ENCODE measurements at regions not wholly inside any gene's neighbourhood (a gene's known extent, or its start where the extent isn't known, plus 50 kb on each side); places are given as distances from the start of the nearest gene placed in this dataset.

- Histone ChIP-seq H3K4me1 (ENCODE audit: control insufficient read depth in 1 of 2, insufficient read depth in 2 of 2, low read length in 2 of 2) (no peaks in the 10 kb centered on the region), H3K79me2 (ENCODE audit: insufficient read depth, low read length) (no peaks in the 10 kb centered on the region), H3K27ac (ENCODE audit: low read depth, low read length) (no peak overlapping the region), H3K27me3 (ENCODE audit: insufficient read depth, low read length) (no peaks in the 10 kb centered on the region), H2AFZ (ENCODE audit: low read depth, low read length, poor library complexity, severe bottlenecking) (no peak overlapping the region), H3K9me3 (ENCODE audit: control insufficient read depth in 1 of 2, insufficient read depth in 1 of 2, low read depth in 1 of 2, low read length in 2 of 2) (peaks cover 3 to 11% of the 10 kb centered on the region in 2 experiments; a peak in 1 of 4 replicates), H3K36me3 (ENCODE audit: control insufficient read depth in 1 of 2, insufficient read depth in 2 of 2, low read length in 2 of 2) (no peaks in the 10 kb centered on the region), H4K20me1 (ENCODE audit: insufficient read depth) (no peaks in the 10 kb centered on the region), H3K4me3 (replicated peaks in 1 of 2; ENCODE audit: low read depth in 1 of 2, low read length in 2 of 2) (no peak overlapping the region), H3K4me2 (ENCODE audit: low read length) (no peak overlapping the region), H3K9me2 (ENCODE audit: insufficient read depth) (no peaks in the 10 kb centered on the region), H3K9ac (ENCODE audit: low read length) (no peak overlapping the region)
- CTCF ChIA-PET, result no interaction called here
- POLR2A ChIA-PET, result no interaction called here
- RAD21 ChIA-PET (ENCODE audit: low non-redundant PET in 1 of 2, low total read pairs in 2 of 2, uncharacterized antibody in 2 of 2, unreplicated experiment in 2 of 2), result no interaction called here
- no TSS peak for BruUV-seq (replicated peaks)
- DNase-seq (ENCODE audit: low read depth, low spot score) (no peak), ATAC-seq (no peak)
- intact Hi-C loops (cut with micrococcal nuclease), result no loop called here
- no peak for TF ChIP-seq ZFX (IDR thresholded peaks at IDR 0.05)
- no peak for TF ChIP-seq EZH2phosphoT487 (IDR thresholded peaks at IDR 0.05; ENCODE audit: borderline replicate concordance)
- TF ChIP-seq YY1 (IDR thresholded peaks at IDR 0.05; ENCODE audit: extremely low read depth, insufficient replicate concordance, low read depth, low read length), result no peak
- no peak for TF ChIP-seq SRF (IDR thresholded peaks at IDR 0.05; ENCODE audit: low read depth)
- no peak for TF ChIP-seq CBX3 (IDR thresholded peaks at IDR 0.05; ENCODE audit: low read depth)
- TF ChIP-seq MAX (IDR thresholded peaks at IDR 0.05), result no peak
Observed at GRCh38 chr3:84308379-84308778, 650.4 kb upstream of the CADM2 start.

- no peak overlapping the region for H3K9ac ChIP-seq (ENCODE audit: low read length)
- TF ChIP-seq SRF (IDR thresholded peaks at IDR 0.05; ENCODE audit: low read depth) (no peak), REST (IDR thresholded peaks at IDR 0.05; ENCODE audit: low read depth) (no peak), SIN3A (IDR thresholded peaks at IDR 0.05; ENCODE audit: low read depth) (no peak), EZH2phosphoT487 (IDR thresholded peaks at IDR 0.05; ENCODE audit: borderline replicate concordance) (no peak), JUND (IDR thresholded peaks at IDR 0.05) (no peak), TCF7L2 (IDR thresholded peaks at IDR 0.05; ENCODE audit: borderline replicate concordance, extremely low read depth, insufficient read depth, insufficient read length) (no peak), POLR2A (IDR thresholded peaks at IDR 0.05; ENCODE audit: borderline replicate concordance, extremely low read depth, insufficient read depth, insufficient read length) (no peak), EZH2 (IDR thresholded peaks at IDR 0.05) (no peak), CBX3 (IDR thresholded peaks at IDR 0.05; ENCODE audit: low read depth) (no peak), SP1 (IDR thresholded peaks at IDR 0.05; ENCODE audit: low read depth) (no peak), MAX (IDR thresholded peaks at IDR 0.05) (no peak), POLR2AphosphoS5 (IDR thresholded peaks at IDR 0.05; ENCODE audit: low read depth, low read length) (no peak), CEBPB (IDR thresholded peaks at IDR 0.05; ENCODE audit: low read depth) (no peak), ATF3 (IDR thresholded peaks at IDR 0.05) (no peak), FOSL1 (IDR thresholded peaks at IDR 0.05; ENCODE audit: low read depth) (no peak)
- no peak overlapping the region for H2AFZ ChIP-seq (ENCODE audit: low read depth, low read length, poor library complexity, severe bottlenecking)
- H3K27ac ChIP-seq (ENCODE audit: low read depth, low read length), result no peak overlapping the region
- H3K27me3 ChIP-seq (ENCODE audit: insufficient read depth, low read length), result no peaks in the 10 kb centered on the region
- H3K79me2 ChIP-seq (ENCODE audit: insufficient read depth, low read length), result no peaks in the 10 kb centered on the region
- no peak overlapping the region for H3K4me3 ChIP-seq (replicated peaks in 1 of 2; ENCODE audit: low read depth in 1 of 2, low read length in 2 of 2)
- ChIA-PET POLR2A (no interaction called here), RAD21 (ENCODE audit: low non-redundant PET in 1 of 2, low total read pairs in 2 of 2, uncharacterized antibody in 2 of 2, unreplicated experiment in 2 of 2) (no interaction called here), CTCF (no interaction called here)
- ATAC-seq (no peak), DNase-seq (ENCODE audit: low read depth, low spot score) (no peak)
- intact Hi-C loops (cut with micrococcal nuclease), result no loop called here
- H3K36me3 ChIP-seq (ENCODE audit: control insufficient read depth in 1 of 2, insufficient read depth in 2 of 2, low read length in 2 of 2), result no peaks in the 10 kb centered on the region
- no peaks in the 10 kb centered on the region for H3K9me2 ChIP-seq (ENCODE audit: insufficient read depth)
- no peaks in the 10 kb centered on the region for H4K20me1 ChIP-seq (ENCODE audit: insufficient read depth)
- H3K4me2 ChIP-seq (ENCODE audit: low read length), result no peak overlapping the region
- BruUV-seq (replicated peaks), result no TSS peak
- H3K9me3 ChIP-seq (ENCODE audit: control insufficient read depth in 1 of 2, insufficient read depth in 1 of 2, low read depth in 1 of 2, low read length in 2 of 2), result peaks cover 7 to 22% of the 10 kb centered on the region in 2 experiments; a peak in 3 of 4 replicates
- no peaks in the 10 kb centered on the region for H3K4me1 ChIP-seq (ENCODE audit: control insufficient read depth in 1 of 2, insufficient read depth in 2 of 2, low read length in 2 of 2)
Observed at GRCh38 chr3:84318273-84318809, 640.4 kb upstream of the CADM2 start.
